ENCODE measurements at regions not wholly inside any gene's neighbourhood (a gene's known extent, or its start where the extent isn't known, plus 50 kb on each side); places are given as distances from the start of the nearest gene placed in this dataset.

DNA sequence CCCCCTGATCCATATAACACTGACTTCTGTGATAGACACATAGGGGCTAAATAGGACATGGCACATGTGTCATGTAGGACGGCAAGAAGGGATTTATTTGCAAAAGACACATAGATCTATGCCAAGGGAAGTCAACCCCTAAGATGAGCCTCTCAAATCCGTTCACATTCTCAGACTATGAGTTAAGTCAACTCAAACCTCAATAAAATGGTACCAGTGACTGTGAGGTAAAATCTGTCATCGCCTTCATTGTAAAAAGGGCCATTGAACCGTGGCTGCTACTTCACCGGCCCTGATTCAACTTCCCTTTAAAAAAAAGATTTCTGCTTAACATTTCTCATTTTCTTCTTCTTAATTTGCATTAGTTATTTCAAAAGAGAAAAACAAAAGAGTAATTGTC lies 144.0 kb downstream of the ZNF281 start:
- DNase-seq (ENCODE audit: low spot score) (no peak), ATAC-seq (ENCODE audit: low read depth) (no peak)
- Histone ChIP-seq H3K4me3 (ENCODE audit: severe bottlenecking) (no peak overlapping the region), H3K9me3 (ENCODE audit: severe bottlenecking) (peaks cover 2% of the 10 kb centered on the region), H3K36me3 (ENCODE audit: low read depth) (no peaks in the 10 kb centered on the region), H3K4me1 (ENCODE audit: insufficient read depth, poor library complexity, severe bottlenecking) (no peaks in the 10 kb centered on the region), H3K27ac (ENCODE audit: poor library complexity, severe bottlenecking) (no peak overlapping the region), H3K27me3 (ENCODE audit: insufficient read depth, poor library complexity, severe bottlenecking) (no peaks in the 10 kb centered on the region)
- TF ChIP-seq, protein P1, sequence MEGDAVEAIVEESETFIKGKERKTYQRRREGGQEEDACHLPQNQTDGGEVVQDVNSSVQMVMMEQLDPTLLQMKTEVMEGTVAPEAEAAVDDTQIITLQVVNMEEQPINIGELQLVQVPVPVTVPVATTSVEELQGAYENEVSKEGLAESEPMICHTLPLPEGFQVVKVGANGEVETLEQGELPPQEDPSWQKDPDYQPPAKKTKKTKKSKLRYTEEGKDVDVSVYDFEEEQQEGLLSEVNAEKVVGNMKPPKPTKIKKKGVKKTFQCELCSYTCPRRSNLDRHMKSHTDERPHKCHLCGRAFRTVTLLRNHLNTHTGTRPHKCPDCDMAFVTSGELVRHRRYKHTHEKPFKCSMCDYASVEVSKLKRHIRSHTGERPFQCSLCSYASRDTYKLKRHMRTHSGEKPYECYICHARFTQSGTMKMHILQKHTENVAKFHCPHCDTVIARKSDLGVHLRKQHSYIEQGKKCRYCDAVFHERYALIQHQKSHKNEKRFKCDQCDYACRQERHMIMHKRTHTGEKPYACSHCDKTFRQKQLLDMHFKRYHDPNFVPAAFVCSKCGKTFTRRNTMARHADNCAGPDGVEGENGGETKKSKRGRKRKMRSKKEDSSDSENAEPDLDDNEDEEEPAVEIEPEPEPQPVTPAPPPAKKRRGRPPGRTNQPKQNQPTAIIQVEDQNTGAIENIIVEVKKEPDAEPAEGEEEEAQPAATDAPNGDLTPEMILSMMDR (IDR thresholded peaks at IDR 0.05; ENCODE audit: poor library complexity, severe bottlenecking): no peak

DNA sequence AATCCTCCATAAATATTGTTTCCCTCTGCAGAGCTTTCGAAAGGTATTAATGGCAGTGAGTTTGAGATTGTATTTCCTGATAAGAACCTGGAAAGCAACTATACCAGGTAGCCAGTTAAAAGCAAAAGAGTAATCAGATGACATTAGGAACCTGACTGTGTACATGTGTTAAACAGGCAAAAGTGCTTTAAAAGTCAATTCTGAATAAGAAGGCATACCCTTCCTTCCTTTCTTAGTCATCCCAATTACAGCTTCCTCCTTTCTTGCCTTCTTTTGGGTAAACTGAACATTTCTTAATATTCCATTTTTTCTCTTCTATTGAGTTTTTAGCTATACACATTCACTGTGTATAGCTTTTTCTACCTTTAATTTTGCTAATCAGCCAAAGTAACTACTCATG lies 144.7 kb downstream of the ZNF281 start:
- ATAC-seq (ENCODE audit: low read depth) (no peak), DNase-seq (ENCODE audit: low spot score) (no peak)
- Histone ChIP-seq H3K27me3 (ENCODE audit: insufficient read depth, poor library complexity, severe bottlenecking) (no peaks in the 10 kb centered on the region), H3K4me3 (ENCODE audit: severe bottlenecking) (no peak overlapping the region), H3K36me3 (ENCODE audit: low read depth) (no peaks in the 10 kb centered on the region), H3K27ac (ENCODE audit: poor library complexity, severe bottlenecking) (no peak overlapping the region), H3K4me1 (ENCODE audit: insufficient read depth, poor library complexity, severe bottlenecking) (no peaks in the 10 kb centered on the region), H3K9me3 (ENCODE audit: severe bottlenecking) (peaks cover 2% of the 10 kb centered on the region)
- TF ChIP-seq, protein P1 (IDR thresholded peaks at IDR 0.05; ENCODE audit: poor library complexity, severe bottlenecking): no peak

DNA sequence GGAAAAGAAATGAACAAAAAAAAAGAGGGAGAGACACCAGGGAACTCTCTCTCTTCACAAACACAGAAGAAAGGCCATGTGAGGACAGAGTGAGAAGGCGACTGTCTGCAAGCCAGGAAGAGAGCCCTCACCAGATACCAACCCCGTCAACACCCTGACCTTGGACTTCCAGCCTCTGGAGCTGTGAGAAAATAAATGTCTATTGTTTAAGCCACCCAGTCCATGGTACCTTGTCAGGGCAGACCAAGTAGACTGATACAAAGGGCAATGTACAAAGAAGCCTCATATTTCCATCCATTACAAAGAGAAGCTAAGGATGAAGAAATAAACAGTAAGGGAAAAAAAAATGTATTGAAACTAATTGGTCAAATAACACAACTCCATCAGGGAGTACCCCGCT lies 146.6 kb downstream of the ZNF281 start:
- Histone ChIP-seq H3K27me3 (ENCODE audit: insufficient read depth, poor library complexity, severe bottlenecking) (no peaks in the 10 kb centered on the region), H3K4me1 (ENCODE audit: insufficient read depth, poor library complexity, severe bottlenecking) (no peaks in the 10 kb centered on the region), H3K4me3 (ENCODE audit: severe bottlenecking) (no peak overlapping the region), H3K27ac (ENCODE audit: poor library complexity, severe bottlenecking) (no peak overlapping the region), H3K9me3 (ENCODE audit: severe bottlenecking) (peaks cover 2% of the 10 kb centered on the region), H3K36me3 (ENCODE audit: low read depth) (no peaks in the 10 kb centered on the region)
- TF ChIP-seq, protein P1 (IDR thresholded peaks at IDR 0.05; ENCODE audit: poor library complexity, severe bottlenecking): no peak
- DNase-seq (ENCODE audit: low spot score) (no peak), ATAC-seq (ENCODE audit: low read depth) (no peak)

DNA sequence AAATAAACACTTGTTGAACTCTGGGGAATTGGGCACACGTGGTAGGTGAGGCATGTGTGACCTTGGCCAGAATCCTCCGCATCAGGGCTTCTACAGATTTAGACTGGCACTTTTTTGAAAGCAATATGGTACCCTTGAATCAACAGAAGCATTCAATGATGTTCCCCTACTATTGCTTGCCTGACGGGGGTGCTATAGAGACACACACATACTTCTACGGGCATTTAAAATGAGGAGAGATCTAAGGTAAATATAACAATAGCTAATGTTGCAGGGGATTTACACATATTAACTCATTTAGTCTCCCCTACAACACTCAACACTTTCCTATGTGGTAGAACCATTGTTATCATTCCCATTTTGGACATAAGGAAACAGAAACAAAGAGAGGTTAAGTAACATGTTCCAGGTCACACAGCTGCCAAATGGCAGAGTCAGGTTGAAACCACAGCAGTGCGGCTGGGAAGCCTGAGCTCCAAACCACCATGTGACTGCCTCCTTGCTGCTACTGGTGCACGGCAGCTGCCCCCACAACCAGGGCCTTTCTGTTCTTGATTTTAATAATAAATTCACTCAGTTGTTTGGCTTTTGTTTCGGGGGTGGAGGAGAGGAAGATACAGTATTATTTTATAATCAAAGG lies 147.4 kb downstream of the ZNF281 start:
- DNase-seq (ENCODE audit: low spot score): no peak
- ATAC-seq (ENCODE audit: low read depth): no peak
- Histone ChIP-seq H3K36me3 (ENCODE audit: low read depth) (no peaks in the 10 kb centered on the region), H3K9me3 (ENCODE audit: severe bottlenecking) (peaks cover 2% of the 10 kb centered on the region), H3K4me3 (ENCODE audit: severe bottlenecking) (no peak overlapping the region), H3K27me3 (ENCODE audit: insufficient read depth, poor library complexity, severe bottlenecking) (no peaks in the 10 kb centered on the region), H3K27ac (ENCODE audit: poor library complexity, severe bottlenecking) (no peak overlapping the region), H3K4me1 (ENCODE audit: insufficient read depth, poor library complexity, severe bottlenecking) (no peaks in the 10 kb centered on the region)
- TF ChIP-seq, protein P1 (IDR thresholded peaks at IDR 0.05; ENCODE audit: poor library complexity, severe bottlenecking): no peak

DNA sequence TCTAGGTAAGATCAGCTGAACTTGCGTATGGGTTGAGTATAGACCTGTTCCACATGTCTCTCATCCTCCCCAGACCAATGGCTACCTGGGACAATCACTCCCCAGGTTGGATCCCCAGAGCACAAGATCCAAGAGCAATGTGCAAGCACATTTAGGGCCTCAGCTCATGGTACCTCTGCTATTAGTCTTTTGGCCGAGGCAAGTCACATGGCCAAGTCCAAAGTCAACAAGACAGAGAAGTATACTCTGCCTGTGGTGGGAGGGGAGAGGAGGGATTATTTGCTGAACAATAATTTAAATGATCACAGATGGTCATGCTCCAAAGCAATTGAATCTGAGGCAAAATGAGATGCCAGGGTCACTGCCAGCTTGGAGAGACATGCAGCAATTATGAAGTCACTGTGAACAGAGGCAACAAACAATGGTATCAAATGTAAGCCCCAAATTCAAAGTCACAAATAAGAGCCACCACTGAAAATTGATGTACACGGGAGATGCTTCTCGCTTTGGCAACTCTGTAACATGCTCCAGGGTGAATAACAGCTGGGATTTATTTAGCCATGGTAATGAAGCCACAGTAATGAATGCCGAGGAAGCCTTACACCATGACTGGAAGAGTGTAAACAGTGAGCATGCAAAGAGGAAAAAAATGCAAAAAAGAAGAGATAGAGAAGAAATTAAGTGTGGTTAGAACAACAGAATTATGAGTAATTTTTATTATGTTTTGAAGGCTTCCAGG lies 149.1 kb downstream of the ZNF281 start:
- no peaks in the 10 kb centered on the region for H3K27me3 ChIP-seq (ENCODE audit: insufficient read depth, poor library complexity, severe bottlenecking)
- H3K36me3 ChIP-seq (ENCODE audit: low read depth): no peaks in the 10 kb centered on the region
- no peak overlapping the region for H3K4me3 ChIP-seq (ENCODE audit: severe bottlenecking)
- H3K27ac ChIP-seq (ENCODE audit: poor library complexity, severe bottlenecking): no peak overlapping the region
- ATAC-seq (ENCODE audit: low read depth): no peak
- peaks cover 2% of the 10 kb centered on the region for H3K9me3 ChIP-seq (ENCODE audit: severe bottlenecking)
- DNase-seq (ENCODE audit: low spot score): no peak
- TF ChIP-seq, protein P1 (IDR thresholded peaks at IDR 0.05; ENCODE audit: poor library complexity, severe bottlenecking): no peak
- H3K4me1 ChIP-seq (ENCODE audit: insufficient read depth, poor library complexity, severe bottlenecking): no peaks in the 10 kb centered on the region

Data from RWPE2 (cell line).